PC-9 (cell line): ENCODE measurements at regions not wholly inside any gene's neighbourhood (a gene's known extent, or its start where the extent isn't known, plus 50 kb on each side); places are given as distances from the start of the nearest gene placed in this dataset.

Experiments
- BruUV-seq: library from RNA; stranded (reverse); fragments of 400-500 nt; replicated peaks from 2 replicates; lab custom pipeline; 2021; lab: Mats Ljungman, UMichigan
- CTCF ChIA-PET: fragments of 300-600 bp; sonication (Branson Sonifier 250); formaldehyde crosslinking; loops from one replicate; lab custom pipeline; 2022; ENCODE audit warnings: antibody characterized with exemption; lab: Charles Lee
- POLR2A ChIA-PET: fragments of 300-600 bp; sonication (Branson Sonifier 250); formaldehyde crosslinking; loops from one replicate; lab custom pipeline; 2022; ENCODE audit warnings: antibody characterized with exemption; ENCODE audit not compliant: unreplicated experiment; lab: Charles Lee
- DNase-seq, 2 experiments: peaks; one replicate each; pipeline versions ENCODE4 v3.0.0 to v3.0.0-alpha.2; 2015 to 2022; ENCODE audit warnings: mixed read lengths in 1 of 2
- H2AFZ ChIP-seq: fragments of 200-600 bp; sonication (generic); 2 replicates; pipeline ENCODE4 v1.8.1; 2017; ENCODE audit warnings: antibody characterized with exemption
- H3F3A ChIP-seq: fragments of 200-600 bp; sonication (generic); 2 replicates; pipeline ENCODE4 v1.8.1; 2017; ENCODE audit warnings: antibody characterized with exemption, mild to moderate bottlenecking, low read depth; ENCODE audit not compliant: insufficient read depth
- H3K27ac ChIP-seq: fragments of 200-600 bp; sonication (generic); 2 replicates; pipeline ENCODE4 v1.6.1; 2016; ENCODE audit warnings: mixed run types
- H3K27me3 ChIP-seq: fragments of 200-600 bp; sonication (generic); 2 replicates; pipeline ENCODE4 v1.6.1; 2016; ENCODE audit warnings: low read depth, mixed run types; ENCODE audit not compliant: insufficient read depth
- H3K36me3 ChIP-seq: fragments of 200-600 bp; sonication (generic); 2 replicates; pipeline ENCODE4 v1.6.1; 2016; ENCODE audit warnings: low read depth, mixed run types
- H3K4me1 ChIP-seq: fragments of 200-600 bp; sonication (generic); replicated peaks from 2 replicates; pipeline ENCODE4 v1.6.1; 2016; ENCODE audit warnings: mixed run types; ENCODE audit not compliant: insufficient read depth
- H3K4me2 ChIP-seq: fragments of 200-600 bp; sonication (generic); 2 replicates; pipeline ENCODE4 v1.6.1; 2017; ENCODE audit warnings: mixed run types
- H3K4me3 ChIP-seq: fragments of 200-600 bp; sonication (generic); 2 replicates; pipeline ENCODE4 v1.6.1; 2016; ENCODE audit warnings: mixed run types
- H3K79me2 ChIP-seq: fragments of 200-600 bp; sonication (generic); 2 replicates; pipeline ENCODE4 v1.6.1; 2017; ENCODE audit warnings: low read depth, mixed run types
- H3K9me2 ChIP-seq: fragments of 200-600 bp; sonication (generic); 2 replicates; pipeline ENCODE4 v1.8.1; 2017; ENCODE audit warnings: mild to moderate bottlenecking; ENCODE audit not compliant: insufficient read depth
- H3K9me3 ChIP-seq: fragments of 200-600 bp; sonication (generic); 2 replicates; pipeline ENCODE4 v1.8.1; 2016; ENCODE audit warnings: low read depth; ENCODE audit not compliant: insufficient read depth
- H4K20me1 ChIP-seq: fragments of 200-600 bp; sonication (generic); 2 replicates; pipeline ENCODE4 v1.8.1; 2017; ENCODE audit not compliant: insufficient read depth
- CTCF ChIP-seq: fragments of 200-600 bp; sonication (generic); conservative IDR thresholded peaks from 2 replicates; pipeline ENCODE4 v1.6.1; 2017; ENCODE audit warnings: mixed run types, antibody characterized with exemption, mild to moderate bottlenecking, moderate library complexity
- EZH2 ChIP-seq: fragments of 200-600 bp; sonication (generic); IDR thresholded peaks from 2 replicates; pipeline ENCODE4 v1.8.0; 2017; ENCODE audit warnings: antibody characterized with exemption, low read depth
- intact Hi-C: fragments of 100-400 bp; cut with micrococcal nuclease; formaldehyde crosslinking; loops from one replicate; pipeline ENCODE4 v1.10.0; 2022; ENCODE audit not compliant: unreplicated experiment

GRCh38 chr21:35204125-35204524, 155.0 kb upstream of the RUNX1 start:
- TF ChIP-seq CTCF: no peak
- TF ChIP-seq EZH2: no peak
- H3K4me2 ChIP-seq: no peak overlapping the region
- DNase-seq: no peak
- ChIA-PET POLR2A (no interaction called here), CTCF (interaction anchor here (0.7 kb wide), 2 partner anchors 10 to 33 kb away, joined by 3 read pairs; no protein-coding TSS in a partner anchor)
- H3K9me3 ChIP-seq: no peaks in the 10 kb centered on the region
- peaks cover 11% of the 10 kb centered on the region; the same call in 1 of the 2 replicates for H3F3A ChIP-seq
- H3K27ac ChIP-seq: no peak overlapping the region
- no TSS peak for BruUV-seq
- H3K79me2 ChIP-seq: no peaks in the 10 kb centered on the region
- H3K4me1 ChIP-seq: peaks cover 19% of the 10 kb centered on the region
- no peaks in the 10 kb centered on the region for H3K9me2 ChIP-seq
- intact Hi-C loops: no loop called here
- H3K27me3 ChIP-seq: no peaks in the 10 kb centered on the region
- no peaks in the 10 kb centered on the region for H3K36me3 ChIP-seq
- no peaks in the 10 kb centered on the region for H4K20me1 ChIP-seq
- H3K4me3 ChIP-seq: no peak overlapping the region
- H2AFZ ChIP-seq: no peak overlapping the region

- CTCF ChIA-PET: no interaction called here
- Histone ChIP-seq H3K9me3 (no peaks in the 10 kb centered on the region), H2AFZ (no peak overlapping the region), H3K4me2 (no peak overlapping the region), H3K4me3 (no peak overlapping the region), H3K27me3 (no peaks in the 10 kb centered on the region), H3K79me2 (no peaks in the 10 kb centered on the region), H3K27ac (no peak overlapping the region), H3K36me3 (no peaks in the 10 kb centered on the region), H3K4me1 (peaks cover 27% of the 10 kb centered on the region), H3F3A (peaks cover 19% of the 10 kb centered on the region; the same call in 1 of the 2 replicates), H3K9me2 (no peaks in the 10 kb centered on the region), H4K20me1 (no peaks in the 10 kb centered on the region)
- no peak for DNase-seq
- TF ChIP-seq CTCF: no peak
- POLR2A ChIA-PET: no interaction called here
- intact Hi-C loops: no loop called here
- BruUV-seq: no TSS peak
Measured at GRCh38 chr21:35203093-35203977, 154.2 kb upstream of the RUNX1 start.

GRCh38 chr21:35202431-35202830, 153.3 kb upstream of the RUNX1 start:
- Histone ChIP-seq H3K9me2 (no peaks in the 10 kb centered on the region), H3K9me3 (no peaks in the 10 kb centered on the region), H2AFZ (no peak overlapping the region), H3K36me3 (no peaks in the 10 kb centered on the region), H3K4me2 (no peak overlapping the region), H3K4me1 (peaks cover 34% of the 10 kb centered on the region), H3F3A (peaks cover 24% of the 10 kb centered on the region), H4K20me1 (no peaks in the 10 kb centered on the region), H3K79me2 (no peaks in the 10 kb centered on the region), H3K27me3 (no peaks in the 10 kb centered on the region), H3K4me3 (no peak overlapping the region), H3K27ac (no peak overlapping the region)
- no peak for DNase-seq
- CTCF ChIA-PET: no interaction called here
- intact Hi-C loops: no loop called here
- BruUV-seq: no TSS peak
- POLR2A ChIA-PET: no interaction called here
- no peak for TF ChIP-seq EZH2
- no peak for TF ChIP-seq CTCF
